Endothelial cell of umbilical vein (primary cell): ENCODE measurements at regions not wholly inside any gene's neighbourhood (a gene's known extent, or its start where the extent isn't known, plus 50 kb on each side); places are given as distances from the start of the nearest gene placed in this dataset.

ENCODE experiments used
- BruUV-seq: library from RNA; stranded (reverse); fragments of 400-500 nt; replicated peaks from 2 replicates; lab custom pipeline; 2021; lab: Mats Ljungman, UMichigan
- CTCF ChIA-PET: fragments of 300-600, 350-600 bp; sonication (Branson Sonifier 250); formaldehyde crosslinking; loops from one replicate; lab custom pipeline; 2021; ENCODE audit warnings: antibody characterized with exemption, inconsistent platforms; lab: Charles Lee
- POLR2A ChIA-PET: fragments of 300-600, 350-600 bp; sonication (Branson Sonifier 250); formaldehyde crosslinking; loops from one replicate; lab custom pipeline; 2021; ENCODE audit warnings: antibody characterized with exemption, inconsistent platforms; lab: Charles Lee
- DNase-seq: peaks from one replicate; pipeline ENCODE4 v3.0.0-alpha.2; 2011; ENCODE audit warnings: low read depth, low spot score
- FAIRE-seq: peaks from 2 replicates; lab custom pipeline; 2011; peaks lifted over from hg19 to GRCh38; lab: Jason Lieb, UNC
- H2AFZ ChIP-seq: 2 replicates; pipeline ENCODE4 v1.6.0; 2012; ENCODE audit warnings: low read depth, low read length, control low read depth, inconsistent platforms
- H3K27ac ChIP-seq: 2 replicates; pipeline ENCODE4 v1.5.1; 2011; ENCODE audit warnings: low read depth, mild to moderate bottlenecking, control low read depth, low read length, moderate library complexity; ENCODE audit not compliant: insufficient read depth
- H3K27me3 ChIP-seq, 2 experiments: 2 replicates each; pipeline versions ENCODE4 v1.6.0 to v1.6.1; 2011; ENCODE audit warnings: low read length in 2 of 2, mixed read lengths in 1 of 2; ENCODE audit not compliant: control insufficient read depth in 2 of 2, insufficient read depth in 2 of 2
- H3K36me3 ChIP-seq, 2 experiments: 2 replicates in 1 of 2; 3 replicates in 1 of 2; pipeline ENCODE4 v1.5.1; 2011; ENCODE audit warnings: low read length in 2 of 2, mild to moderate bottlenecking in 1 of 2, moderate library complexity in 1 of 2; ENCODE audit not compliant: control insufficient read depth in 2 of 2, insufficient read depth in 2 of 2; ENCODE audit errors: extremely low read depth in 1 of 2
- H3K4me1 ChIP-seq: 3 replicates; pipeline ENCODE4 v1.5.1; 2011; ENCODE audit warnings: mild to moderate bottlenecking, low read length; ENCODE audit not compliant: control insufficient read depth, insufficient read depth; ENCODE audit errors: extremely low read depth
- H3K4me2 ChIP-seq: 2 replicates; pipeline ENCODE4 v1.6.1; 2011; ENCODE audit warnings: low read length, control low read depth, mixed read lengths; ENCODE audit not compliant: insufficient read depth
- H3K4me3 ChIP-seq, 3 experiments: fragments of 200-600 bp in 1 of 3; sonication (generic), shearing (Covaris generic) in 1 of 3; replicated peaks in 1 of 3; 2 replicates each; pipeline ENCODE4 v1.5.1; 2011 to 2016; ENCODE audit warnings: control low read depth in 3 of 3, low read length in 3 of 3, mild to moderate bottlenecking in 2 of 3, inconsistent platforms in 1 of 3, low read depth in 1 of 3, moderate library complexity in 1 of 3; ENCODE audit not compliant: insufficient read depth in 1 of 3
- H3K79me2 ChIP-seq: 2 replicates; pipeline ENCODE4 v1.6.0; 2012; ENCODE audit warnings: low read length, inconsistent platforms; ENCODE audit not compliant: control insufficient read depth, insufficient read depth
- H3K9ac ChIP-seq: replicated peaks from 2 replicates; pipeline ENCODE3; 2011; ENCODE audit warnings: low read length, control low read depth; ENCODE audit not compliant: insufficient read depth; ENCODE audit errors: extremely low read depth
- H3K9me1 ChIP-seq: replicated peaks from 3 replicates; pipeline ENCODE4 v1.6.0; 2011; ENCODE audit warnings: mild to moderate bottlenecking, low read length; ENCODE audit not compliant: control insufficient read depth, insufficient read depth; ENCODE audit errors: extremely low read depth
- H3K9me3 ChIP-seq: replicated peaks from 2 replicates; pipeline ENCODE4 v1.5.1; 2012; ENCODE audit warnings: low read length, inconsistent platforms; ENCODE audit not compliant: control insufficient read depth, insufficient read depth
- H4K20me1 ChIP-seq: replicated peaks from 2 replicates; pipeline ENCODE3; 2011; ENCODE audit warnings: mild to moderate bottlenecking, low read length; ENCODE audit not compliant: control insufficient read depth, insufficient read depth; ENCODE audit errors: extremely low read depth
- EZH2 ChIP-seq: IDR thresholded peaks from 2 replicates; pipeline ENCODE4 v1.6.1; 2012; ENCODE audit warnings: borderline replicate concordance, low read depth, mild to moderate bottlenecking, moderate library complexity, low read length, inconsistent platforms; ENCODE audit not compliant: severe bottlenecking
- FOS ChIP-seq: IDR thresholded peaks from 2 replicates; pipeline ENCODE4 v1.6.1; 2011; ENCODE audit warnings: mild to moderate bottlenecking, low read length, moderate library complexity, borderline replicate concordance; ENCODE audit not compliant: insufficient read depth
- GATA2 ChIP-seq: IDR thresholded peaks from 2 replicates; pipeline ENCODE4 v1.7.0; 2011; ENCODE audit warnings: low read depth, mild to moderate bottlenecking, moderate library complexity, mixed read lengths, low read length; ENCODE audit not compliant: insufficient read length, insufficient read depth
- JUN ChIP-seq: IDR thresholded peaks from 2 replicates; pipeline ENCODE4 v1.6.1; 2011; ENCODE audit warnings: borderline replicate concordance, low read depth; ENCODE audit not compliant: insufficient read length, insufficient read depth
- MAX ChIP-seq: IDR thresholded peaks from 2 replicates; pipeline ENCODE4 v1.6.1; 2011; ENCODE audit not compliant: insufficient read depth, insufficient read length
- MYC ChIP-seq: IDR thresholded peaks from one replicate; pipeline ENCODE4 v1.6.1; 2011; ENCODE audit warnings: mild to moderate bottlenecking, low read depth, low read length
- POLR2A ChIP-seq: IDR thresholded peaks from 2 replicates; pipeline ENCODE4 v1.6.1; 2012; ENCODE audit warnings: low read depth, mild to moderate bottlenecking, control low read depth, low read length
- POLR2AphosphoS5 ChIP-seq: IDR thresholded peaks from 2 replicates; pipeline ENCODE4 v1.6.1; 2012; ENCODE audit warnings: low read depth, mild to moderate bottlenecking, control low read depth, low read length, moderate library complexity; ENCODE audit not compliant: insufficient read depth
- dilution Hi-C: fragments of 300-500 bp; cut with MboI; formaldehyde crosslinking; loops from one replicate; pipeline ENCODE4 v1.15.0; 2019; ENCODE audit warnings: low sequenced_read_pairs; ENCODE audit not compliant: extremely low pct_ligation_motif_present
- intact Hi-C: fragments of 100-400 bp; cut with micrococcal nuclease; formaldehyde crosslinking; loops from one replicate; pipeline ENCODE4 v1.10.0; 2022
- TF ChIP-seq, protein P1 (sequence below), 2 donors: IDR thresholded peaks; 1 replicate in 1 of 2; 2 replicates in 1 of 2; pipeline ENCODE4 v1.5.1; 2011; ENCODE audit warnings: low read length in 2 of 2, mild to moderate bottlenecking in 2 of 2, moderate library complexity in 2 of 2, control low read depth in 1 of 2, inconsistent platforms in 1 of 2, low read depth in 1 of 2; ENCODE audit not compliant: insufficient read depth in 1 of 2; ENCODE audit errors: extremely low read depth in 1 of 2

GRCh38 chr3:159923956-159924355, 64.7 kb upstream of the IL12A start:
- no peak for DNase-seq
- dilution Hi-C loops: no loop called here
- H3K9ac ChIP-seq: no peak overlapping the region
- BruUV-seq: no TSS peak
- H3K27ac ChIP-seq: no peak overlapping the region
- no peaks in the 10 kb centered on the region for H3K79me2 ChIP-seq
- H3K4me3 ChIP-seq: no peak overlapping the region
- H4K20me1 ChIP-seq: no peaks in the 10 kb centered on the region
- intact Hi-C loops: no loop called here
- FAIRE-seq: no peak
- no peaks in the 10 kb centered on the region for H3K36me3 ChIP-seq
- no peaks in the 10 kb centered on the region for H3K27me3 ChIP-seq
- CTCF ChIA-PET: no interaction called here
- H3K4me2 ChIP-seq: no peak overlapping the region
- TF ChIP-seq MYC (no peak), EZH2 (no peak), JUN (no peak), POLR2AphosphoS5 (no peak), GATA2 (no peak), FOS (no peak), POLR2A (no peak), MAX (no peak)
- TF ChIP-seq, protein P1, sequence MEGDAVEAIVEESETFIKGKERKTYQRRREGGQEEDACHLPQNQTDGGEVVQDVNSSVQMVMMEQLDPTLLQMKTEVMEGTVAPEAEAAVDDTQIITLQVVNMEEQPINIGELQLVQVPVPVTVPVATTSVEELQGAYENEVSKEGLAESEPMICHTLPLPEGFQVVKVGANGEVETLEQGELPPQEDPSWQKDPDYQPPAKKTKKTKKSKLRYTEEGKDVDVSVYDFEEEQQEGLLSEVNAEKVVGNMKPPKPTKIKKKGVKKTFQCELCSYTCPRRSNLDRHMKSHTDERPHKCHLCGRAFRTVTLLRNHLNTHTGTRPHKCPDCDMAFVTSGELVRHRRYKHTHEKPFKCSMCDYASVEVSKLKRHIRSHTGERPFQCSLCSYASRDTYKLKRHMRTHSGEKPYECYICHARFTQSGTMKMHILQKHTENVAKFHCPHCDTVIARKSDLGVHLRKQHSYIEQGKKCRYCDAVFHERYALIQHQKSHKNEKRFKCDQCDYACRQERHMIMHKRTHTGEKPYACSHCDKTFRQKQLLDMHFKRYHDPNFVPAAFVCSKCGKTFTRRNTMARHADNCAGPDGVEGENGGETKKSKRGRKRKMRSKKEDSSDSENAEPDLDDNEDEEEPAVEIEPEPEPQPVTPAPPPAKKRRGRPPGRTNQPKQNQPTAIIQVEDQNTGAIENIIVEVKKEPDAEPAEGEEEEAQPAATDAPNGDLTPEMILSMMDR (IDR thresholded peaks at IDR 0.05; ENCODE audit: extremely low read depth in 1 of 2, insufficient read depth in 1 of 2, low read depth in 1 of 2, low read length in 2 of 2): no peak
- peaks cover 4% of the 10 kb centered on the region for H3K4me1 ChIP-seq
- no peaks in the 10 kb centered on the region for H3K9me1 ChIP-seq
- no peaks in the 10 kb centered on the region for H3K9me3 ChIP-seq
- H2AFZ ChIP-seq: no peak overlapping the region
- POLR2A ChIA-PET: no interaction called here
